ENCODE measurements at regions not wholly inside any gene's neighbourhood (a gene's known extent, or its start where the extent isn't known, plus 50 kb on each side); places are given as distances from the start of the nearest gene placed in this dataset.
"Not testable (repeated sequence)": the region's sequence is repeated elsewhere in the genome, so short reads cannot be mapped to it uniquely, and the experiment has no call there.

DNA sequence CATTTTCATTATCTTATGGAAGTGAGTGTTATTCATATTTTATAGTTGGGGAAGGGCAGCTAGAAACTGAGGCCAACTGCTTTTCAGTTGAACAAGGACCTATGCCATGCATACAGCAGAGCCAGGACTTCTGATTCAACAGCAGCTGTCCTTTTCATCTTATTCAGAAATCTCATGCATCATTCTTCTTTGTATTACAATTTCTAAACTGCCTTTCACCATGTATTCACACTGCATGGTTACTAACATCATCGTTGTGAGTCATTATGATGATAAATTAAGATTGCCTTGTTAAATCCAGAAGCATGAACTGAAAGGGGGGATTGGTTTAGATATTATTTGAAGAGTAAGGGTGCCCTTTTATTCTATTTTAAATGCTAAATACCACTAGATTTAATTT is 1470.1 kb upstream of the GOT2 start:
- no peak for DNase-seq
- H3K4me1 Mint-ChIP-seq (ENCODE audit: low read depth): peaks cover 7% of the 10 kb centered on the region
- TF ChIP-seq, protein P1, sequence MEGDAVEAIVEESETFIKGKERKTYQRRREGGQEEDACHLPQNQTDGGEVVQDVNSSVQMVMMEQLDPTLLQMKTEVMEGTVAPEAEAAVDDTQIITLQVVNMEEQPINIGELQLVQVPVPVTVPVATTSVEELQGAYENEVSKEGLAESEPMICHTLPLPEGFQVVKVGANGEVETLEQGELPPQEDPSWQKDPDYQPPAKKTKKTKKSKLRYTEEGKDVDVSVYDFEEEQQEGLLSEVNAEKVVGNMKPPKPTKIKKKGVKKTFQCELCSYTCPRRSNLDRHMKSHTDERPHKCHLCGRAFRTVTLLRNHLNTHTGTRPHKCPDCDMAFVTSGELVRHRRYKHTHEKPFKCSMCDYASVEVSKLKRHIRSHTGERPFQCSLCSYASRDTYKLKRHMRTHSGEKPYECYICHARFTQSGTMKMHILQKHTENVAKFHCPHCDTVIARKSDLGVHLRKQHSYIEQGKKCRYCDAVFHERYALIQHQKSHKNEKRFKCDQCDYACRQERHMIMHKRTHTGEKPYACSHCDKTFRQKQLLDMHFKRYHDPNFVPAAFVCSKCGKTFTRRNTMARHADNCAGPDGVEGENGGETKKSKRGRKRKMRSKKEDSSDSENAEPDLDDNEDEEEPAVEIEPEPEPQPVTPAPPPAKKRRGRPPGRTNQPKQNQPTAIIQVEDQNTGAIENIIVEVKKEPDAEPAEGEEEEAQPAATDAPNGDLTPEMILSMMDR (IDR thresholded peaks at IDR 0.05): no peak
- no peaks in the 10 kb centered on the region for H3K9me3 Mint-ChIP-seq
- H3K36me3 Mint-ChIP-seq (ENCODE audit: low read depth): no peaks in the 10 kb centered on the region
- no peak overlapping the region for H3K27ac Mint-ChIP-seq
- H3K4me3 Mint-ChIP-seq: no peak overlapping the region
- peaks cover 3% of the 10 kb centered on the region for H3K27me3 Mint-ChIP-seq (ENCODE audit: insufficient read depth)

- H3K9me3 Mint-ChIP-seq: no peaks in the 10 kb centered on the region
- H3K27me3 Mint-ChIP-seq (ENCODE audit: insufficient read depth): peaks cover 3% of the 10 kb centered on the region
- no peaks in the 10 kb centered on the region for H3K36me3 Mint-ChIP-seq (ENCODE audit: low read depth)
- TF ChIP-seq, protein P1 (IDR thresholded peaks at IDR 0.05): peak; percentile 83
- no peak overlapping the region; the same call in 1 of the 2 replicates for H3K4me3 Mint-ChIP-seq
- peaks cover 7% of the 10 kb centered on the region for H3K4me1 Mint-ChIP-seq (ENCODE audit: low read depth)
- H3K27ac Mint-ChIP-seq: no peak overlapping the region
- DNase-seq: peak; percentile 6
Measured at GRCh38 chr16:60203525-60204124, 1469.5 kb upstream of the GOT2 start.

DNA sequence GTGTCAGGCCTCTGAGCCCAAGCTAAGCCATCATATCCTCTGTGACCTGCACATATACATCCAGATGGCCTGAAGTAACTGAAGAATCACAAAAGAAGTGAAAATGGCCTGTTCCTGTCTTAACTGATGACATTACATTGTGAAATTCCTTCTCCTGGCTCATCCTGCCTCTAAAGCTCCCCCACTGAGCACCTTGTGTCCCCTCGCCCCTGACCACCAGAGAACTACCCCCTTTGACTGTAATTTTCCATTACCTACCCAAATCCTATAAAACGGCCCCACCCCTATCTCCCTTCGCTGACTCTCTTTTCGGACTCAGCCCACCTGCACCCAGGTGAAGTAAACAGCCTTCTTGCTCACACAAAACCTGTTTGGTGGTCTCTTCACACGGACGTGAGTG is 1466.6 kb upstream of the GOT2 start:
- DNase-seq; H3K27ac Mint-ChIP-seq; H3K4me3 Mint-ChIP-seq; H3K36me3 Mint-ChIP-seq (ENCODE audit: low read depth); H3K27me3 Mint-ChIP-seq (ENCODE audit: insufficient read depth); H3K9me3 Mint-ChIP-seq; H3K4me1 Mint-ChIP-seq (ENCODE audit: low read depth): not testable (repeated sequence)

- Mint-ChIP-seq H3K4me3 (no peak overlapping the region), H3K36me3 (ENCODE audit: low read depth) (no peaks in the 10 kb centered on the region), H3K27ac (no peak overlapping the region), H3K4me1 (ENCODE audit: low read depth) (peaks cover 7% of the 10 kb centered on the region), H3K9me3 (no peaks in the 10 kb centered on the region), H3K27me3 (ENCODE audit: insufficient read depth) (peaks cover 3% of the 10 kb centered on the region)
- TF ChIP-seq, protein P1 (IDR thresholded peaks at IDR 0.05): no peak
- no peak for DNase-seq
Measured at GRCh38 chr16:60200161-60200560, 1466.0 kb upstream of the GOT2 start.

DNA sequence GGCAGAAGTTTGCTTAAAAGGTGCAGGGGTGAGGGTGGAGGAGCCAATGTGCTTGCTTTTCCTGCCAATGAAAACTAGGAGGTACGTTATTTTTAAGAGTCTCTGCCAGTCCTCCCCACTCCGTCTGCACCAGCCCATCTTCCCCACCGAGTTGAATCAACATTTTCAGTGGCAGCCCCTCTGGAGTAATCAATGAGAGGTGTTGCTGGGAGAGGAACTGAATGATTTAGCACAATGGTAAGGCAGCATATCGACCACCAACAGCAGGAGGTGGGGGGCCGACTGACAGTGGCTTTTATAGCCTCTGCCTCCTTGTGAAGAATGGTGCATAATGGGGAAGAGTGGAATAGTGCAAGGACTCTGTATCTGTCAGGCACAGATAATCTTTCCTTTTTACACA is 1465.0 kb upstream of the GOT2 start:
- H3K27me3 Mint-ChIP-seq (ENCODE audit: insufficient read depth): peaks cover 3% of the 10 kb centered on the region
- no peak for DNase-seq
- peaks cover 7% of the 10 kb centered on the region for H3K4me1 Mint-ChIP-seq (ENCODE audit: low read depth)
- H3K4me3 Mint-ChIP-seq: no peak overlapping the region
- TF ChIP-seq, protein P1 (IDR thresholded peaks at IDR 0.05): no peak
- H3K9me3 Mint-ChIP-seq: no peaks in the 10 kb centered on the region
- no peak overlapping the region for H3K27ac Mint-ChIP-seq
- no peaks in the 10 kb centered on the region for H3K36me3 Mint-ChIP-seq (ENCODE audit: low read depth)

DNA sequence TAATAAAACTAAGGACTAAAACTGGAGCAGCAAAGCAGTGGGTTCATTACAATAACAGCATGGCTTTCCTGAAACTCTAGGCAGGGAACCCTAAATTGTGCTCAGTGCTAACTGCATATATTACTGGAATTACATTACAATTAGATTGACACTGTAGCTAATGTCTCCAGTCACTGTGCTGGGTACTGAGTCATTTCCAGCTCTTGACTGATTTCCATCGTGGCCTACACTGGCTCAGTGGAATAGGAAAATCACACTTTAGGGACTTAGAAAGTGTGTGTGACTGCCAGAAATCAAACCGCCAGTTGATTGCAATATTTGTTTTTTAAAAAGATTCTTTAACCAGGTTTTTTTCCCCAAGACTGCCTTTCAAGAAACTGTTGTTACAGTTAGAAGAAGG is 1447.4 kb upstream of the GOT2 start:
- Mint-ChIP-seq H3K4me3 (no peak overlapping the region), H3K4me1 (ENCODE audit: low read depth) (no peaks in the 10 kb centered on the region), H3K36me3 (ENCODE audit: low read depth) (no peaks in the 10 kb centered on the region), H3K27ac (no peak overlapping the region), H3K9me3 (no peaks in the 10 kb centered on the region; the same call in 1 of the 2 replicates), H3K27me3 (ENCODE audit: insufficient read depth) (peaks cover 2% of the 10 kb centered on the region; the same call in 1 of the 2 replicates)
- no peak for DNase-seq
- TF ChIP-seq, protein P1 (IDR thresholded peaks at IDR 0.05): no peak
